Effector memory CD4-positive, alpha-beta T cell (primary cell): ENCODE measurements at regions not wholly inside any gene's neighbourhood (a gene's known extent, or its start where the extent isn't known, plus 50 kb on each side); places are given as distances from the start of the nearest gene placed in this dataset.

ENCODE experiments used
- DNase-seq, 3 donors: peaks; one replicate each; pipeline ENCODE4 v3.0.0-alpha.2; 2020
- H3K27ac ChIP-seq: 2 replicates; pipeline ENCODE4 v1.7.0; 2013; ENCODE audit warnings: mild to moderate bottlenecking, low read length, moderate library complexity; ENCODE audit not compliant: insufficient read depth, poor library complexity, severe bottlenecking
- H3K27me3 ChIP-seq: replicated peaks from 2 replicates; pipeline ENCODE4 v1.7.0; 2013; ENCODE audit warnings: mild to moderate bottlenecking, low read length; ENCODE audit not compliant: insufficient read depth, control insufficient read depth, poor library complexity, severe bottlenecking
- H3K36me3 ChIP-seq: 2 replicates; pipeline ENCODE4 v1.7.0; 2013; ENCODE audit warnings: mild to moderate bottlenecking, low read length, moderate library complexity; ENCODE audit not compliant: control insufficient read depth, insufficient read depth
- H3K4me1 ChIP-seq: 2 replicates; pipeline ENCODE4 v1.7.0; 2013; ENCODE audit warnings: low read length, mild to moderate bottlenecking; ENCODE audit not compliant: control insufficient read depth, insufficient read depth, poor library complexity, severe bottlenecking
- H3K4me3 ChIP-seq: 2 replicates; pipeline ENCODE4 v1.7.0; 2013; ENCODE audit warnings: low read length, low read depth, mild to moderate bottlenecking; ENCODE audit not compliant: insufficient read depth, poor library complexity, severe bottlenecking
- H3K9me3 ChIP-seq: 2 replicates; pipeline ENCODE4 v1.7.0; 2013; ENCODE audit warnings: mild to moderate bottlenecking, low read length, moderate library complexity; ENCODE audit not compliant: control insufficient read depth

GRCh38 chr10:3277566-3277965, 105.0 kb upstream of the PITRM1 start:
- Histone ChIP-seq H3K27ac (no peak overlapping the region), H3K27me3 (no peaks in the 10 kb centered on the region), H3K4me3 (no peak overlapping the region), H3K36me3 (no peaks in the 10 kb centered on the region), H3K9me3 (no peaks in the 10 kb centered on the region), H3K4me1 (no peaks in the 10 kb centered on the region)
- no peak for DNase-seq

- no peaks in the 10 kb centered on the region for H3K36me3 ChIP-seq
- no peaks in the 10 kb centered on the region for H3K4me1 ChIP-seq
- H3K27me3 ChIP-seq = no peaks in the 10 kb centered on the region
- no peak overlapping the region for H3K27ac ChIP-seq
- H3K4me3 ChIP-seq = no peak overlapping the region
- no peaks in the 10 kb centered on the region for H3K9me3 ChIP-seq
- DNase-seq = no peak
Measured at GRCh38 chr10:3274414-3274813, 101.8 kb upstream of the PITRM1 start.

GRCh38 chr10:3273966-3274365, 101.4 kb upstream of the PITRM1 start:
- Histone ChIP-seq H3K27me3 (no peaks in the 10 kb centered on the region), H3K27ac (no peak overlapping the region), H3K4me3 (no peak overlapping the region), H3K9me3 (no peaks in the 10 kb centered on the region), H3K36me3 (no peaks in the 10 kb centered on the region), H3K4me1 (no peaks in the 10 kb centered on the region)
- no peak for DNase-seq

- Histone ChIP-seq H3K4me1 (no peaks in the 10 kb centered on the region), H3K27ac (no peak overlapping the region), H3K9me3 (no peaks in the 10 kb centered on the region), H3K4me3 (no peak overlapping the region), H3K36me3 (no peaks in the 10 kb centered on the region), H3K27me3 (no peaks in the 10 kb centered on the region)
- DNase-seq = no peak
Measured at GRCh38 chr10:3272300-3272699, 99.7 kb upstream of the PITRM1 start.

GRCh38 chr10:3271354-3272115, 99.0 kb upstream of the PITRM1 start:
- DNase-seq = no peak
- Histone ChIP-seq H3K9me3 (no peaks in the 10 kb centered on the region), H3K4me1 (no peaks in the 10 kb centered on the region), H3K4me3 (no peak overlapping the region), H3K27me3 (no peaks in the 10 kb centered on the region), H3K27ac (no peak overlapping the region), H3K36me3 (no peaks in the 10 kb centered on the region)

GRCh38 chr10:3270577-3271316, 98.2 kb upstream of the PITRM1 start:
- no peaks in the 10 kb centered on the region for H3K27me3 ChIP-seq
- DNase-seq = no peak
- H3K4me3 ChIP-seq = no peak overlapping the region

GRCh38 chr10:3268025-3268424, 95.4 kb upstream of the PITRM1 start:
- Histone ChIP-seq H3K36me3 (no peaks in the 10 kb centered on the region), H3K4me3 (no peak overlapping the region), H3K27me3 (no peaks in the 10 kb centered on the region), H3K9me3 (no peaks in the 10 kb centered on the region), H3K27ac (no peak overlapping the region), H3K4me1 (no peaks in the 10 kb centered on the region)
- no peak for DNase-seq

More at GRCh38 chr10:3270577-3271316, 98.2 kb upstream of the PITRM1 start:
- no peaks in the 10 kb centered on the region for H3K36me3 ChIP-seq
- H3K9me3 ChIP-seq = no peaks in the 10 kb centered on the region
- no peaks in the 10 kb centered on the region for H3K4me1 ChIP-seq
- H3K27ac ChIP-seq = no peak overlapping the region

GRCh38 chr10:3265088-3265487, 92.5 kb upstream of the PITRM1 start:
- Histone ChIP-seq H3K36me3 (no peaks in the 10 kb centered on the region), H3K27ac (no peak overlapping the region), H3K4me1 (no peaks in the 10 kb centered on the region), H3K4me3 (no peak overlapping the region), H3K9me3 (no peaks in the 10 kb centered on the region), H3K27me3 (no peaks in the 10 kb centered on the region)
- DNase-seq = no peak

- Histone ChIP-seq H3K4me1 (no peaks in the 10 kb centered on the region), H3K36me3 (no peaks in the 10 kb centered on the region), H3K4me3 (no peak overlapping the region), H3K27me3 (no peaks in the 10 kb centered on the region), H3K27ac (no peak overlapping the region), H3K9me3 (no peaks in the 10 kb centered on the region)
- no peak for DNase-seq
Measured at GRCh38 chr10:3264161-3264761, 91.7 kb upstream of the PITRM1 start.

GRCh38 chr10:3263747-3264146, 91.2 kb upstream of the PITRM1 start:
- no peaks in the 10 kb centered on the region for H3K27me3 ChIP-seq
- no peak overlapping the region for H3K4me3 ChIP-seq
- H3K36me3 ChIP-seq = no peaks in the 10 kb centered on the region
- H3K27ac ChIP-seq = no peak overlapping the region
- H3K9me3 ChIP-seq = no peaks in the 10 kb centered on the region
- H3K4me1 ChIP-seq = no peaks in the 10 kb centered on the region
- DNase-seq = no peak
